ENCODE measurements at regions not wholly inside any gene's neighbourhood (a gene's known extent, or its start where the extent isn't known, plus 50 kb on each side); places are given as distances from the start of the nearest gene placed in this dataset.
A peak's percentile ranks its signal among the peaks of the same experiment; 100 is the strongest.

GRCh38 chr9:131799177-131799823 lies 59.4 kb upstream of the RAPGEF1 start (continued):
- peak; percentile 71; the same call in 1 of the 2 replicates for TF ChIP-seq ATF2 (CRISPR knock-in tag; IDR thresholded peaks at IDR 0.05)
- no peak for TF ChIP-seq ZNF672 (CRISPR knock-in tag; IDR thresholded peaks at IDR 0.05)
- TF ChIP-seq HNF4A (CRISPR knock-in tag; IDR thresholded peaks at IDR 0.05) = 0 out of 2 replicates have a peak, but pooled peaks have one; percentile 27
- peak; percentile 98 for TF ChIP-seq MIER2 (CRISPR knock-in tag; IDR thresholded peaks at IDR 0.05)
- TF ChIP-seq HDAC2 (CRISPR knock-in tag; IDR thresholded peaks at IDR 0.05) = peak; percentile 61; the same call in 1 of the 2 replicates
- peak; percentile 95 for TF ChIP-seq SATB2 (CRISPR knock-in tag; IDR thresholded peaks at IDR 0.05)
- peak; percentile 26; the same call in 1 of the 2 replicates for TF ChIP-seq SOX5 (CRISPR knock-in tag; IDR thresholded peaks at IDR 0.05; ENCODE audit: borderline replicate concordance)
- TF ChIP-seq ZBTB49 (CRISPR knock-in tag; IDR thresholded peaks at IDR 0.05; ENCODE audit: borderline replicate concordance) = peak; percentile 96
- TF ChIP-seq POGK (CRISPR knock-in tag; conservative IDR thresholded peaks at IDR 0.05) = no peak
- TF ChIP-seq CHCHD3 (CRISPR knock-in tag; IDR thresholded peaks at IDR 0.05) = no peak
- peak; percentile 97 for TF ChIP-seq WIZ (CRISPR knock-in tag; IDR thresholded peaks at IDR 0.05)
- peak; percentile 85; the same call in 1 of the 2 replicates for TF ChIP-seq SP140L (CRISPR knock-in tag; IDR thresholded peaks at IDR 0.05; ENCODE audit: borderline replicate concordance)
- TF ChIP-seq IKZF4 (CRISPR knock-in tag; IDR thresholded peaks at IDR 0.05; ENCODE audit: borderline replicate concordance, low read depth, not compliant biosample characterization) = no peak
- TF ChIP-seq CTCF (CRISPR knock-in tag; IDR thresholded peaks at IDR 0.05) = no peak
- TF ChIP-seq HMGXB3 (CRISPR knock-in tag; IDR thresholded peaks at IDR 0.05; ENCODE audit: borderline replicate concordance) = peak; percentile 76; the same call in 1 of the 2 replicates
- TF ChIP-seq CC2D1A (CRISPR knock-in tag; IDR thresholded peaks at IDR 0.05) = no peak
- peak; percentile 90; the same call in 1 of the 2 replicates for TF ChIP-seq KLF11 (CRISPR knock-in tag; IDR thresholded peaks at IDR 0.05)
- TF ChIP-seq TAF1 (CRISPR knock-in tag; IDR thresholded peaks at IDR 0.05) = no peak
